Neural crest cell (in vitro differentiated cells): ENCODE measurements at regions not wholly inside any gene's neighbourhood (a gene's known extent, or its start where the extent isn't known, plus 50 kb on each side); places are given as distances from the start of the nearest gene placed in this dataset.

Experiments used
- DNase-seq: peaks from one replicate; pipeline ENCODE4 v3.0.0; 2021; ENCODE audit warnings: low read depth, mixed read lengths, low spot score
- H3K27ac Mint-ChIP-seq: one replicate; pipeline ENCODE4 v1.8.0; 2021; ENCODE audit warnings: mild to moderate bottlenecking, mixed read lengths; ENCODE audit not compliant: unreplicated experiment
- H3K27me3 Mint-ChIP-seq: 2 replicates; pipeline ENCODE4 v1.8.0; 2021; ENCODE audit warnings: low read depth, mild to moderate bottlenecking, mixed read lengths
- H3K36me3 Mint-ChIP-seq: 2 replicates; pipeline ENCODE4 v1.8.0; 2021; ENCODE audit warnings: low read depth, mild to moderate bottlenecking, mixed read lengths
- H3K4me1 Mint-ChIP-seq: 2 replicates; pipeline ENCODE4 v1.8.0; 2021; ENCODE audit warnings: mixed read lengths
- H3K4me3 Mint-ChIP-seq: one replicate; pipeline ENCODE4 v1.8.0; 2021; ENCODE audit warnings: mild to moderate bottlenecking, mixed read lengths
- H3K9me3 Mint-ChIP-seq: 2 replicates; pipeline ENCODE4 v1.8.0; 2021; ENCODE audit warnings: mixed read lengths
- CTCF ChIP-seq: fragments of 200-600 bp; sonication (generic); conservative IDR thresholded peaks from 2 replicates; pipeline ENCODE4 v1.5.0; 2021; ENCODE audit warnings: antibody characterized with exemption, mild to moderate bottlenecking

DNA sequence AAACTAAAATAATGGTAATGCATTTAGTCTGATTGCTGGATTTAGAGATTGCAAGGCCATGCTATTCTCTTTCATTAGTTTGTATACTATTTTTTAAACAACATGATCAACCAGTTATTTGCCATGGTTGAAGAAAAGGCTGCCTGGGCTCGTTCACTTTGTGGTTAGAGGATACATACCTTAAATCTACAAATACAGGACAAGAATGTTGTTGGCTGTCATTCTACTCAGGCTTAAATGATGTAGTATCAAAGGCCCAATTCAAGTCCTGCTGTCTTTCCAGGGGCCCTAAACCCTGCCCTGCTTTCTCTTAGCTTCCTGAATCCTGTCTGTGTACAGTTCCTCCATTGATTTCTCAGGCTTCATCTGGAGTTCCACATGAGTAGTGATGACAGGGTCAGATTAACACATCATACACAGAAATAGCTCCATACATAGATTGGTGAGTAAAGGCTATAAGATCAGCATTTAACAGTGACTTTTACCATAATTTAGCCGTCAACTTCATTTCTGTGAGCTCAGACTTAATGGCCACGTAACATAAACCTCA, 114.9 kb upstream of the GPRIN3 start:
- peaks cover 11% of the 10 kb centered on the region for H3K4me1 Mint-ChIP-seq
- TF ChIP-seq CTCF = no peak
- no peak for DNase-seq
- peaks cover 10% of the 10 kb centered on the region for H3K9me3 Mint-ChIP-seq
- H3K36me3 Mint-ChIP-seq = no peaks in the 10 kb centered on the region
- peak overlapping the region; percentile 3 for H3K27ac Mint-ChIP-seq
- no peaks in the 10 kb centered on the region for H3K27me3 Mint-ChIP-seq
- no peak overlapping the region for H3K4me3 Mint-ChIP-seq

- no peak for DNase-seq
- Mint-ChIP-seq H3K27ac (no peak overlapping the region), H3K4me3 (no peak overlapping the region), H3K27me3 (no peaks in the 10 kb centered on the region), H3K4me1 (peaks cover 12% of the 10 kb centered on the region), H3K9me3 (peaks cover 5% of the 10 kb centered on the region), H3K36me3 (no peaks in the 10 kb centered on the region)
- TF ChIP-seq CTCF = no peak
These were observed 112.9 kb upstream of the GPRIN3 start for GRCh38 chr4:89420507-89420906.

DNA sequence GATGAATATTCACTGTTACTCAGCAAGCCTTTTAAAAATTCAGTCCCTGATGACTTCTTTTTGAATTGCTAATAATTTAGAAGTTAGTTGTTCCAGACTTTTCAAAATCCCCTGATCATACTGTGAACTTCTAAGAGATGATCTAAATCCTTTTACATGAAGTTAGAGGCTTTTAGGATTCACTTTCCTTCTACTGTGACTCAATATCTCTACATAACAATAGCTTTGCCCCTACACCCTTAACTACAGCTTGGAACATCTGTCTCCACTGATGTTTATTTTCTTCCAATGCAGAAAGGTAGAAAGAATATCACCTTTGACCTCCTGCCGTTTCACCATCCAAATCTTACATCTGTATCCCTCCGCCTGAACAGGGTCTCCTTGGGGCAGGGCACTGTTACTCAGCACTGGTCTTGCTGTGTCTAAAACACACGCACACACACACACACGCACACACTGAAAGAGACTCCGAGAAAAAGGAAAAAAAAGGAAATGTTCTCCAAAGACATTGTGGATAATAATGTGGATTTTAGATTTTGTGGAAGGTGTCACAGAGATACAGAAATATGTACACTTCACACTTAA, 111.6 kb upstream of the GPRIN3 start:
- H3K36me3 Mint-ChIP-seq = no peaks in the 10 kb centered on the region

GRCh38 chr4:89416960-89417359, 109.4 kb upstream of the GPRIN3 start:
- peaks cover 4% of the 10 kb centered on the region for H3K4me1 Mint-ChIP-seq

More for the DNA sequence above, 111.6 kb upstream of the GPRIN3 start:
- Mint-ChIP-seq H3K9me3 (peaks cover 5% of the 10 kb centered on the region), H3K4me1 (peaks cover 12% of the 10 kb centered on the region), H3K27ac (peak overlapping the region; percentile 24), H3K4me3 (no peak overlapping the region), H3K27me3 (no peaks in the 10 kb centered on the region)
- TF ChIP-seq CTCF = no peak
- no peak for DNase-seq

DNA sequence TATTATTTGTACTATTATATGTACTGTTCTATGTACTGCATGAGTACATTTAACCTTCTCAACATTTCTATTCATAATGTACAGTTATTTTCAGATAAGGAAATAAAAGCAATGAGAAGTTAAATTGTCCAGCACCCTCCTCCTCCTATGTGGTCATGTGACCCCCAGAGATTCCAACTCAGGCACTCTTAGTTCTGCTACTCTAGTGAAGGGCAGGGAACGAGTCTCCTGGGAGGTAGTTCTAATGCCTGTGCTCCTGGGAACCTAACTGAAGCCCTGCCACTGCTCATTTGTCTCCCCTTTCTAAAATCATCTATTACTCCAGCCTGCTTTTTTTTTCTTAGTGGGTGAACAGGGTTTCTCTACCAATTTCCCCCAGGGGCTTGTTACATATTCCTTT, 105.9 kb upstream of the GPRIN3 start:
- Mint-ChIP-seq H3K27ac (no peak overlapping the region), H3K4me3 (no peak overlapping the region), H3K4me1 (peaks cover 11% of the 10 kb centered on the region), H3K9me3 (peaks cover 2% of the 10 kb centered on the region), H3K27me3 (no peaks in the 10 kb centered on the region), H3K36me3 (no peaks in the 10 kb centered on the region)
- DNase-seq = no peak
- TF ChIP-seq CTCF = no peak

More at GRCh38 chr4:89416960-89417359, 109.4 kb upstream of the GPRIN3 start:
- Mint-ChIP-seq H3K27ac (no peak overlapping the region), H3K36me3 (no peaks in the 10 kb centered on the region), H3K4me3 (no peak overlapping the region), H3K9me3 (peaks cover 5% of the 10 kb centered on the region), H3K27me3 (no peaks in the 10 kb centered on the region)
- no peak for TF ChIP-seq CTCF
- no peak for DNase-seq
